AG20443 (cell line): ENCODE measurements at regions not wholly inside any gene's neighbourhood (a gene's known extent, or its start where the extent isn't known, plus 50 kb on each side); places are given as distances from the start of the nearest gene placed in this dataset.
A peak's percentile ranks its signal among the peaks of the same experiment; 100 is the strongest.

Experiments
- DNase-seq: peaks from one replicate; pipeline ENCODE4 v3.0.0; 2012; ENCODE audit warnings: low spot score, mixed read lengths

GRCh38 chr4:1463088-1463926, 57.1 kb upstream of the NKX1-1 start:
- DNase-seq: peak; percentile 81

DNA sequence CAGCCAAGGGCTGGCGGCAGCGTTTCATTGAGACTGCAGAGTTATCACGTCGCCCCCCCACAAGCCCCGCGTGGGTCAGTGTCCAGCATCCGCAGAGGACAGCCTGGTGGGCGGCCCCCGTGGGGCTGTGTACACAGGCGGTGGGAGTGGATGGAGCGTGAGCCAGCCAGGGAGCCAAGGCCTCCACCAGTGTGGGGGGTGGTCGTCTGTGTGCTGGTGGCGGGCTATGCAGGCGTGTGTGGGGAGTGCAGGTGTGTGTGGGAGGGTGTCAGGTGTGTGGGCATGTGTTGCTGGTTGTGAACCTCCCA, 56.5 kb upstream of the NKX1-1 start:
- DNase-seq: peak; percentile 8

DNA sequence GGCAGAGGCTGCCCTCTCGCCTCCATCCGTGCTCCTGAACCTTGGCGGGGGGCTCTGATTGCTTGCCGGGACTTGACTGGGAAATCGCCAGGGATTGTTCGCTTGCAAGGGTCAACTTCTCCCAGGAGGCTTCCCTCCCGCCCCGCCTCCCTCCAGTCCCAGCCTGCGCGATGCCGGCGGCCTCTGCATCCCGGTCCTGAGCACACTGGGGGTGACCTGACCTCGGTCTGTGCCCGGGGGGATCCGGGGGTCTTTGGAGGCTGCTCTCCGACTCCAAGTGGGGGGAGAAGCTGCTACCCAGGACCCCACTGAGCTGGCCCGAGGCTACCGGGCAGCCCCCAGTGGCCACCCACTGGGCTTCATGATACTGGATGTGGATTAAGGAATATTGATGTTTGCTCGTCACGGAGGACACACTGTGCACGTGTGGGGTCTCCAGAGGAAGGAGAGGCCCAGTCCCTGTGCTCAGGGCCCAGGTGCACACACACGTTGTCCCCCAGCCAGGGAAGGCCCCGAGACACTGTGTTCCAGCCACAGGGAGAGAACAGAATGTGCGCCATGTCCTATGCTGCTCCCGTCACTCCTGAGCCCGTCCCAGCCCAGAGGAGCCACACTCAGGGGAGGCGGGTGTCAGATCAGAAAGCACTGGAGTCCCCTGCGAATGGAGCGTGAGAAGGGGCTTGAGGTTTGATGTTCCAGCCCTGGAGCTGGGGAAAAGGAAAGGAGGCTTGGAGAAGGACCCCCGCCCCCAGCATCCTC, 55.9 kb upstream of the NKX1-1 start:
- peak; percentile 7 for DNase-seq

DNA sequence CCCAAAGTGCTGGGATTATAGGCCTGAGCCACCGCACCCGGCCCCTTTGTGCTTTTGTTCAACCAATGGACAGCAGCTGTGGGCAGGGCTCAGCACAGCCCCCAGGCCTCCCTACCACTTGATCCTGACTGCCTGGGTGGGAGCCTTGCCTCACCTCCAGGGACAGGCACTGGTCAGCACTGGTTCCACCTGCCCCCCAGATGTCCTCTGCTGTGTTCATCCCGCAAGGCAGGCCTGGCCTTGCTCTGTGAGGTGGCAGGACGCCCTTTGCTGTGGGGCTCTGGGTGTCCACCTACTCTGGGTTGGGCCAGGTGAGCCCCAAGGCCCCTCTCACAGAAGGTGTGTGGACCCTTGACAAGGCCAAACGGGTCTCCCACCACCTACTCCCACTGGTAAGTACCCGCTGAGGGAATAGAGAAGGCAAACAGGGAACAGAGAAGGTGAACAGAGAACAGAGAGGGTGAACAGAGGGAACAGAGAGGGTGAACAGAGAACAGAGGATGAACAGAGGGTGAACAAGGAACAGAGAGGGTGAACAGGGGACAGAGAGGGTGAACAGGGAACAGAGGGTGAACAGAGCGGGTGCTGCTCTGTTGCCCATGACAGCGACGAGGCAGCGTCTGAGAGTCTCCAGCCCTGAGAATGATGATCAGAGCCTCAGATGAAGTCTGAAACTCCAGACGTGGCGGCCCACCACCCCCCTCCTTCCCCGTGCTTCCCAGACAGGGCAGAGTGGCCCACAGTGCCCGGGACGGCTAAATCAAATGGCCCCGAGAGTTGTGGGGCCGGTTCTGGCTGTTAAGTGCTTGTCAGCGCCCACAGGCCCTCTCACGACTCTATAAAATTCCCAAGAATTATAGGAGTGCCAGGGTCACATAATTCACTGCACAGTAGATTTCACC, 55.0 kb upstream of the NKX1-1 start:
- DNase-seq: peak; percentile 10

- peak; percentile 11 for DNase-seq
Measured at GRCh38 chr4:1459722-1460511, 53.7 kb upstream of the NKX1-1 start.

DNA sequence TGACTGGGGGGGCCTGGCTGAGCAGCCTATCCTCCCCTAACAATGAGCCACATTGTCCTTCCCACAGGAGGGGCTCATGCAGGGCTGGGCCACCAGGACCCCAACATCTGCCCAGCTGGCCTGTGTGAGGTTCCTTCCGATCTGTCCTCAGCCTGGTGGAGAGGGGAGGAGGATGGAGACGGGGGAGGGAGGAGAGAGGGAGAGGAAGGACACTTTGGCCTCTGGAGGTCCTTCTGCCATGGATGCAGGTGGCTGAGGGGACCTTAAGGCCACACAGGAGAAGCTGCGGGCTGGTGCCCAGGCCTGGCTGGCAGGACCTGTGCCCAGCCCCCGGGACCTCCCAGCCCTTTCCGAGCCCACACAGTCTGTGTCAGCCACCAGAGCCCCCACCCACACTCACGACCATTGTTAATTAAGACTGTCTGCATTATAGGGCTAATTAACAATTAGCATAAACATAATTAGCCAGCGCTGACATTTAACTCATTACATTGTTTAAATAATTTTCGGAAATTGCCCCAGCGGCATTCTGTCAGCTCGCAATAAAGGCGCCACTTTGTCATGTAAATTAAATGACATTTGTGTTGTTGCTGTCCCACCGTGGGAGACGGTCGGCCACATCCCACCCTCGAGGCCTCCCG, 53.0 kb upstream of the NKX1-1 start:
- DNase-seq: peak; percentile 7

DNA sequence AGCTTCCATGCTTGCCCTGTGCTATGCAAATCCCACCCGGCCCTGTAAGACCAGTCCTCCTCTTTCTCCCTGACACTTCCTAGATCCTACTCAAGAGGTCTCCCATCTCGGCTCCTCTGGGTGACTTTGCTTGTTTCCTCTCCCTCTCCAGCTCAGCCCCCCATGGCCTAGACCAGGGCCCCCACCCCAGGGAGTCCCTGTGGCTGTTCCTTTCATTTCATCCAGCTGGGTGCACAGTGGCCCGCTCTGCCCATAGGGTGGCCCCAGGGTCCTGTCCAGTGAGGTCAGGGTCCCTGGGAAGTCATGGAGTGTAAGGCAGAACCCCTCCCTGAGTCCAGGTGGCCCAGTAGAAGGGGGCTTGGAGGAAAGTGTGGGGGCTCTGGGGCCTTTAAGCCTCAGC, 52.3 kb upstream of the NKX1-1 start:
- DNase-seq: peak; percentile 10
